K562 (cell line): ENCODE measurements at regions not wholly inside any gene's neighbourhood (a gene's known extent, or its start where the extent isn't known, plus 50 kb on each side); places are given as distances from the start of the nearest gene placed in this dataset.

ENCODE experiments used
- ATAC-seq: fragments of 200-7000 bp; cut with Tn5 transposase; 3 replicates; pipeline ENCODE4 v1.9.1; 2020; ENCODE audit warnings: moderate library complexity
- BruUV-seq: library from RNA; stranded (reverse); fragments of 400-500 nt; replicated peaks from 2 replicates; lab custom pipeline; 2021; lab: Mats Ljungman, UMichigan
- CTCF ChIA-PET: fragments of 300-600 bp; formaldehyde crosslinking; extraction: SDS; loops from one replicate; lab custom pipeline; 2021; ENCODE audit warnings: low intra/inter-chr PET ratio; lab: Yijun Ruan, JAX
- POLR2A ChIA-PET: fragments of 300-600, 350-650 bp; sonication (Branson Sonifier 250); formaldehyde crosslinking; extraction: SDS; loops from one replicate; lab custom pipeline; 2021; ENCODE audit warnings: antibody characterized with exemption, inconsistent platforms; lab: Yijun Ruan, JAX
- DNase-seq, 4 experiments: peaks; one replicate each; pipeline versions ENCODE4 v3.0.0 to v3.0.0-alpha.2; 2011 to 2018; ENCODE audit warnings: low spot score in 3 of 4, mixed read lengths in 3 of 4; ENCODE audit errors: extremely low read depth in 1 of 4
- FAIRE-seq: peaks from 2 replicates; lab custom pipeline; 2011; peaks lifted over from hg19 to GRCh38; lab: Jason Lieb, UNC
- H2AFZ ChIP-seq: 2 replicates; pipeline ENCODE4 v1.6.0; 2011; ENCODE audit warnings: low read depth, low read length, control low read depth, inconsistent platforms
- H3K27ac ChIP-seq: fragments of 200-600 bp; 3 replicates; pipeline ENCODE4 v1.8.0; 2011; ENCODE audit warnings: low read depth, mild to moderate bottlenecking, control low read depth, inconsistent platforms, low read length, moderate library complexity, mixed read lengths; ENCODE audit errors: extremely low read depth
- H3K27me3 ChIP-seq, 2 experiments: fragments of 300-600 bp in 1 of 2; 2 replicates in 1 of 2; 3 replicates in 1 of 2; pipeline versions ENCODE4 v1.6.0 to v1.8.0; 2011; ENCODE audit warnings: inconsistent platforms in 2 of 2, low read length in 2 of 2, mild to moderate bottlenecking in 1 of 2, mixed read lengths in 1 of 2, moderate library complexity in 1 of 2; ENCODE audit not compliant: control insufficient read depth in 2 of 2, insufficient read depth in 2 of 2
- H3K36me3 ChIP-seq: fragments of 300-600 bp; 3 replicates; pipeline ENCODE4 v1.8.0; 2011; ENCODE audit warnings: mild to moderate bottlenecking, low read length, inconsistent platforms; ENCODE audit not compliant: control insufficient read depth, insufficient read depth
- H3K4me1 ChIP-seq, 2 experiments: fragments of 200-600 bp in 1 of 2; replicated peaks in 1 of 2; 2 replicates in 1 of 2; 3 replicates in 1 of 2; pipeline versions ENCODE4 v1.5.1 to v1.8.0; 2011; ENCODE audit warnings: inconsistent platforms in 2 of 2, low read length in 2 of 2, mild to moderate bottlenecking in 1 of 2, mixed read lengths in 1 of 2, moderate library complexity in 1 of 2; ENCODE audit not compliant: control insufficient read depth in 2 of 2, insufficient read depth in 2 of 2
- H3K4me2 ChIP-seq: 2 replicates; pipeline ENCODE4 v1.6.1; 2011; ENCODE audit warnings: low read length, control low read depth, inconsistent platforms, mixed read lengths; ENCODE audit not compliant: insufficient read depth
- H3K4me3 ChIP-seq: fragments of 200-600 bp; sonication (generic), shearing (Covaris generic); 2 replicates; pipeline ENCODE4 v1.5.1; 2016; ENCODE audit warnings: control low read depth, inconsistent platforms
- H3K79me2 ChIP-seq: fragments of 200-600 bp; 3 replicates; pipeline ENCODE4 v1.8.0; 2011; ENCODE audit warnings: low read length, inconsistent platforms; ENCODE audit not compliant: control insufficient read depth, insufficient read depth
- H3K9ac ChIP-seq, 2 experiments: 2 replicates each; pipeline versions ENCODE4 v1.6.0 to v1.6.1; 2011; ENCODE audit warnings: low read depth in 2 of 2, low read length in 2 of 2, control low read depth in 1 of 2, inconsistent platforms in 1 of 2, mild to moderate bottlenecking in 1 of 2, mixed read lengths in 1 of 2; ENCODE audit not compliant: insufficient read depth in 1 of 2
- H3K9me1 ChIP-seq: one replicate; pipeline ENCODE4 v1.6.0; 2011; ENCODE audit warnings: inconsistent platforms, mild to moderate bottlenecking, low read length, moderate library complexity; ENCODE audit not compliant: control insufficient read depth, insufficient read depth
- H3K9me3 ChIP-seq: replicated peaks from 2 replicates; pipeline ENCODE4 v1.5.1; 2011; ENCODE audit warnings: low read depth, low read length, inconsistent platforms; ENCODE audit not compliant: control insufficient read depth, insufficient read depth
- H4K20me1 ChIP-seq: replicated peaks from 2 replicates; pipeline ENCODE4 v1.6.1; 2011; ENCODE audit warnings: low read length, inconsistent platforms, mixed read lengths; ENCODE audit not compliant: control insufficient read depth, insufficient read depth
- BCOR ChIP-seq: fragments of 450-650 bp; IDR thresholded peaks from 2 replicates; pipeline ENCODE4 v1.6.1; 2016
- FOXM1 ChIP-seq, 2 experiments: fragments of 450-650 bp in 1 of 2; sonication (generic) in 1 of 2; formaldehyde crosslinking in 1 of 2; IDR thresholded peaks; 2 replicates each; pipeline versions ENCODE4 v1.6.1 to v1.9.0; 2017 to 2022; ENCODE audit warnings: low read depth in 2 of 2, mild to moderate bottlenecking in 2 of 2, missing genetic modification reagents in 1 of 2, moderate library complexity in 1 of 2
- GATA2 ChIP-seq: sonication (generic); formaldehyde crosslinking; IDR thresholded peaks from 2 replicates; pipeline ENCODE4 v1.4.0; 2020; ENCODE audit warnings: mild to moderate bottlenecking, missing genetic modification reagents
- KLF6 ChIP-seq: fragments of 250-450 bp; sonication (Bioruptor Pico); IDR thresholded peaks from 2 replicates; pipeline ENCODE4 v1.4.0; 2020; ENCODE audit warnings: mild to moderate bottlenecking, moderate library complexity, borderline replicate concordance
- RNF219 ChIP-seq: fragments of 250-450 bp; sonication (Bioruptor Pico); IDR thresholded peaks from 2 replicates; pipeline ENCODE4 v1.5.0; 2022; ENCODE audit warnings: mild to moderate bottlenecking
- SLC30A9 ChIP-seq: fragments of 250-450 bp; sonication (Bioruptor Pico); IDR thresholded peaks from 2 replicates; pipeline ENCODE4 v1.8.0; 2022; ENCODE audit warnings: mild to moderate bottlenecking, moderate library complexity
- ZBTB33 ChIP-seq: sonication (generic); formaldehyde crosslinking; IDR thresholded peaks from 2 replicates; pipeline ENCODE4 v1.8.1; 2023; ENCODE audit warnings: mild to moderate bottlenecking, missing genetic modification reagents
- ZBTB8A ChIP-seq: fragments of 450-650 bp; IDR thresholded peaks from 2 replicates; pipeline ENCODE4 v1.6.1; 2018; ENCODE audit warnings: mild to moderate bottlenecking, moderate library complexity; ENCODE audit not compliant: partially characterized antibody
- ZNF583 ChIP-seq: fragments of 250-450 bp; sonication (Bioruptor Pico); IDR thresholded peaks from 2 replicates; pipeline ENCODE4 v1.4.0; 2020
- WGBS: fragments of 100-300 bp; shearing (Covaris generic); methylation state at CpG from one replicate; pipeline ENCODE4 v1.1.6; 2016; ENCODE audit warnings: low coverage, mixed read lengths; ENCODE audit not compliant: insufficient coverage; ENCODE audit errors: missing lambda C conversion rate; 5-methylcytosine and 5-hydroxymethylcytosine counted together
- in situ Hi-C: fragments of 300-500 bp; cut with MboI; formaldehyde crosslinking; loops from 4 replicates; pipeline ENCODE4 v1.15.0; 2018; ENCODE audit warnings: inconsistent platforms, mixed read lengths
- intact Hi-C: fragments of 100-400 bp; cut with micrococcal nuclease; formaldehyde crosslinking; loops from 2 replicates; pipeline ENCODE4 v1.14.2; 2022
- TF ChIP-seq, protein P1 (sequence below): sonication (generic); IDR thresholded peaks from 2 replicates; pipeline ENCODE4 v1.6.1; 2016
- TF ChIP-seq, protein P2 (sequence below): fragments of 450-650 bp; IDR thresholded peaks from 2 replicates; pipeline ENCODE4 v1.6.1; 2016; ENCODE audit warnings: low read depth, mild to moderate bottlenecking, moderate library complexity
- TF ChIP-seq, protein P3 (sequence below): fragments of 250-450 bp; sonication (Bioruptor Pico); IDR thresholded peaks from 2 replicates; pipeline ENCODE4 v1.4.0; 2020; ENCODE audit warnings: borderline replicate concordance
- TF ChIP-seq, protein P4 (sequence below): fragments of 250-450 bp; sonication (Bioruptor Pico); IDR thresholded peaks from 2 replicates; pipeline ENCODE4 v1.4.0; 2020; ENCODE audit warnings: mild to moderate bottlenecking

DNA sequence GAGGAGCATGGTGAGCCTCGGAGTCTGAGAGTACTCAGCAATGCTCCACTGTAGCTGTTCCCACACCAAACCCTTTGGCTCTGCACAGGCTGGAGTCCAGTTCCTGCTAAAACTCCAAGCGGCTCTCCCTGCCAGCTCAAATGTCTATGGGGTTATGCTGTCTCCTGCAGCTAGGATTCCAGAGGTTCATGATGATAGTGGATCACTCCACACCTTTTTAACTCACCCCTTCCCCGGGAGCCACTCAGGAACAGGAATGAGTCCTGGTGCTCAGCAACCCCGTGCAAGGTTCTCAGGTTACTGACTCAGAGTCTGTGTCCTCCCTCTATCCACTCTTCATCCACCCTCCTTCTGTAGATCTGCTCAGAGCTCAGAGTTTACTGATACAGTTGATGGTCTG is 410.0 kb downstream of the CDH19 start:
- TF ChIP-seq, protein P1, sequence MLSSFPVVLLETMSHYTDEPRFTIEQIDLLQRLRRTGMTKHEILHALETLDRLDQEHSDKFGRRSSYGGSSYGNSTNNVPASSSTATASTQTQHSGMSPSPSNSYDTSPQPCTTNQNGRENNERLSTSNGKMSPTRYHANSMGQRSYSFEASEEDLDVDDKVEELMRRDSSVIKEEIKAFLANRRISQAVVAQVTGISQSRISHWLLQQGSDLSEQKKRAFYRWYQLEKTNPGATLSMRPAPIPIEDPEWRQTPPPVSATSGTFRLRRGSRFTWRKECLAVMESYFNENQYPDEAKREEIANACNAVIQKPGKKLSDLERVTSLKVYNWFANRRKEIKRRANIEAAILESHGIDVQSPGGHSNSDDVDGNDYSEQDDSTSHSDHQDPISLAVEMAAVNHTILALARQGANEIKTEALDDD = no peak
- no peak for TF ChIP-seq BCOR
- TF ChIP-seq, protein P2, sequence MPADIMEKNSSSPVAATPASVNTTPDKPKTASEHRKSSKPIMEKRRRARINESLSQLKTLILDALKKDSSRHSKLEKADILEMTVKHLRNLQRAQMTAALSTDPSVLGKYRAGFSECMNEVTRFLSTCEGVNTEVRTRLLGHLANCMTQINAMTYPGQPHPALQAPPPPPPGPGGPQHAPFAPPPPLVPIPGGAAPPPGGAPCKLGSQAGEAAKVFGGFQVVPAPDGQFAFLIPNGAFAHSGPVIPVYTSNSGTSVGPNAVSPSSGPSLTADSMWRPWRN = no peak
- no peak for TF ChIP-seq ZNF583 (CRISPR knock-in tag)
- TF ChIP-seq ZBTB33 = no peak
- TF ChIP-seq, protein P3, sequence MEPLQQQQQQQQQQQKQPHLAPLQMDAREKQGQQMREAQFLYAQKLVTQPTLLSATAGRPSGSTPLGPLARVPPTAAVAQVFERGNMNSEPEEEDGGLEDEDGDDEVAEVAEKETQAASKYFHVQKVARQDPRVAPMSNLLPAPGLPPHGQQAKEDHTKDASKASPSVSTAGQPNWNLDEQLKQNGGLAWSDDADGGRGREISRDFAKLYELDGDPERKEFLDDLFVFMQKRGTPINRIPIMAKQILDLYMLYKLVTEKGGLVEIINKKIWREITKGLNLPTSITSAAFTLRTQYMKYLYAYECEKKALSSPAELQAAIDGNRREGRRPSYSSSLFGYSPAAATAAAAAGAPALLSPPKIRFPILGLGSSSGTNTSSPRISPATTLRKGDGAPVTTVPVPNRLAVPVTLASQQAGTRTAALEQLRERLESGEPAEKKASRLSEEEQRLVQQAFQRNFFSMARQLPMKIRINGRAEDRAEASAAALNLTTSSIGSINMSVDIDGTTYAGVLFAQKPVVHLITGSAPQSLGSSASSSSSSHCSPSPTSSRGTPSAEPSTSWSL (CRISPR knock-in tag) = no peak
- TF ChIP-seq SLC30A9 = no peak
- TF ChIP-seq RNF219 (CRISPR knock-in tag) = no peak
- TF ChIP-seq ZBTB8A = no peak
- TF ChIP-seq, protein P4, sequence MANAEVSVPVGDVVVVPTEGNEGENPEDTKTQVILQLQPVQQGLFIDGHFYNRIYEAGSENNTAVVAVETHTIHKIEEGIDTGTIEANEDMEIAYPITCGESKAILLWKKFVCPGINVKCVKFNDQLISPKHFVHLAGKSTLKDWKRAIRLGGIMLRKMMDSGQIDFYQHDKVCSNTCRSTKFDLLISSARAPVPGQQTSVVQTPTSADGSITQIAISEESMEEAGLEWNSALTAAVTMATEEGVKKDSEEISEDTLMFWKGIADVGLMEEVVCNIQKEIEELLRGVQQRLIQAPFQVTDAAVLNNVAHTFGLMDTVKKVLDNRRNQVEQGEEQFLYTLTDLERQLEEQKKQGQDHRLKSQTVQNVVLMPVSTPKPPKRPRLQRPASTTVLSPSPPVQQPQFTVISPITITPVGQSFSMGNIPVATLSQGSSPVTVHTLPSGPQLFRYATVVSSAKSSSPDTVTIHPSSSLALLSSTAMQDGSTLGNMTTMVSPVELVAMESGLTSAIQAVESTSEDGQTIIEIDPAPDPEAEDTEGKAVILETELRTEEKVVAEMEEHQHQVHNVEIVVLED = no peak
- TF ChIP-seq KLF6 (CRISPR knock-in tag) = no peak
- TF ChIP-seq FOXM1 (IDR thresholded peaks at IDR 0.05; ENCODE audit: low read depth) = no peak
- no peak for TF ChIP-seq FOXM1 (CRISPR knock-in tag; IDR thresholded peaks at IDR 0.05; ENCODE audit: low read depth)
- TF ChIP-seq GATA2 (CRISPR knock-in tag) = no peak
- 26% methylated on average over 3 of the region's 4 CpGs for WGBS
- ChIA-PET POLR2A (no interaction called here), CTCF (no interaction called here)
- DNase-seq = no peak
- no peak for FAIRE-seq
- intact Hi-C loops (no loop called here), in situ Hi-C loops (no loop called here)
- Histone ChIP-seq H3K9me3 (no peaks in the 10 kb centered on the region), H3K9ac (no peak overlapping the region), H3K4me1 (no peaks in the 10 kb centered on the region; a peak in 1 of 5 replicates), H3K27ac (no peak overlapping the region), H3K9me1 (no peaks in the 10 kb centered on the region), H3K4me2 (no peak overlapping the region), H4K20me1 (no peaks in the 10 kb centered on the region), H3K4me3 (no peak overlapping the region), H3K79me2 (no peaks in the 10 kb centered on the region; the same call in 2 of the 3 replicates), H3K27me3 (no peaks in the 10 kb centered on the region), H2AFZ (no peak overlapping the region), H3K36me3 (no peaks in the 10 kb centered on the region)
- ATAC-seq = no peak
- BruUV-seq = no TSS peak
